Panc1 (cell line): ENCODE measurements at regions not wholly inside any gene's neighbourhood (a gene's known extent, or its start where the extent isn't known, plus 50 kb on each side); places are given as distances from the start of the nearest gene placed in this dataset.

Experiments used
- ATAC-seq: fragments of 200-7000 bp; cut with Tn5 transposase; 2 replicates; pipeline ENCODE4 v1.9.1; 2020; ENCODE audit warnings: mild to moderate bottlenecking, moderate library complexity
- BruUV-seq: library from RNA; stranded (reverse); fragments of 400-500 nt; replicated peaks from 2 replicates; lab custom pipeline; 2021; lab: Mats Ljungman, UMichigan
- CTCF ChIA-PET: fragments of 300-600 bp; sonication (Branson Sonifier 250); formaldehyde crosslinking; loops from one replicate; lab custom pipeline; 2022; ENCODE audit warnings: antibody characterized with exemption; lab: Charles Lee
- POLR2A ChIA-PET: fragments of 300-600 bp; sonication (Branson Sonifier 250); formaldehyde crosslinking; loops from one replicate; lab custom pipeline; 2022; ENCODE audit warnings: antibody characterized with exemption; lab: Charles Lee
- DNase-seq: peaks from one replicate; pipeline ENCODE4 v3.0.0-alpha.2; 2010; ENCODE audit warnings: low read depth, low spot score
- H3K27ac ChIP-seq: 2 replicates; pipeline ENCODE4 v1.5.1; 2011; ENCODE audit warnings: mild to moderate bottlenecking, low read length, inconsistent platforms
- H3K27me3 ChIP-seq: fragments of 200-500 bp; sonication (Bioruptor generic); 2 replicates; pipeline ENCODE4 v1.6.0; 2014; ENCODE audit warnings: low read length, inconsistent platforms; ENCODE audit not compliant: control insufficient read depth, insufficient read depth
- H3K36me3 ChIP-seq: fragments of 200-500 bp; sonication (Bioruptor generic); 2 replicates; pipeline ENCODE4 v1.5.1; 2014; ENCODE audit warnings: inconsistent platforms, mild to moderate bottlenecking, low read length, moderate library complexity; ENCODE audit not compliant: control insufficient read depth, insufficient read depth
- H3K4me1 ChIP-seq: 2 replicates; pipeline ENCODE4 v1.5.1; 2011; ENCODE audit warnings: inconsistent platforms, mild to moderate bottlenecking, low read length, moderate library complexity; ENCODE audit not compliant: control insufficient read depth, insufficient read depth
- H3K4me3 ChIP-seq, 2 experiments: 2 replicates each; pipeline ENCODE4 v1.5.1; 2011 to 2012; ENCODE audit warnings: low read depth in 2 of 2, low read length in 2 of 2, mild to moderate bottlenecking in 2 of 2, inconsistent platforms in 1 of 2, moderate library complexity in 1 of 2
- H3K9me3 ChIP-seq: fragments of 200-500 bp; sonication (Bioruptor generic); 2 replicates; pipeline ENCODE4 v1.5.1; 2014; ENCODE audit warnings: low read depth, mild to moderate bottlenecking, inconsistent platforms, low read length, moderate library complexity; ENCODE audit not compliant: control insufficient read depth, insufficient read depth
- CTCF ChIP-seq: fragments of 450-650 bp; IDR thresholded peaks from 2 replicates; pipeline ENCODE4 v1.5.1; 2017; ENCODE audit warnings: mild to moderate bottlenecking
- POLR2AphosphoS5 ChIP-seq: IDR thresholded peaks from 2 replicates; pipeline ENCODE4 v1.6.1; 2012; ENCODE audit warnings: mild to moderate bottlenecking, low read depth, low read length, moderate library complexity
- REST ChIP-seq, 2 experiments: IDR thresholded peaks; 2 replicates each; pipeline ENCODE4 v1.6.1; 2011 to 2012; ENCODE audit warnings: low read depth in 2 of 2, control low read depth in 1 of 2, low read length in 1 of 2, mild to moderate bottlenecking in 1 of 2, moderate library complexity in 1 of 2; ENCODE audit not compliant: insufficient read depth in 1 of 2
- SIN3A ChIP-seq: IDR thresholded peaks from 2 replicates; pipeline ENCODE4 v1.6.1; 2012; ENCODE audit warnings: low read depth, mild to moderate bottlenecking, low read length, moderate library complexity, borderline replicate concordance; ENCODE audit not compliant: insufficient read depth
- TCF7L2 ChIP-seq: IDR thresholded peaks from 2 replicates; pipeline ENCODE4 v1.6.1; 2011; ENCODE audit warnings: mild to moderate bottlenecking, low read depth, low read length, inconsistent platforms
- in situ Hi-C: cut with HindIII; loops from 2 replicates; pipeline ENCODE4 v1.10.0; 2016; ENCODE audit warnings: low sequenced_read_pairs, low pct_unique_long_range_greater_than_20kb
- intact Hi-C: fragments of 100-400 bp; cut with micrococcal nuclease; formaldehyde crosslinking; loops from one replicate; pipeline ENCODE4 v1.10.0; 2022; ENCODE audit not compliant: unreplicated experiment

- ChIA-PET POLR2A (no interaction called here), CTCF (no interaction called here)
- in situ Hi-C loops: no loop called here
- H3K36me3 ChIP-seq: no peaks in the 10 kb centered on the region
- H3K9me3 ChIP-seq: no peaks in the 10 kb centered on the region
- no peaks in the 10 kb centered on the region for H3K4me1 ChIP-seq
- H3K4me3 ChIP-seq: no peak overlapping the region
- H3K27me3 ChIP-seq: no peaks in the 10 kb centered on the region
- DNase-seq: no peak
- no TSS peak for BruUV-seq
- no peak for TF ChIP-seq TCF7L2
- no peak for TF ChIP-seq SIN3A
- no peak for TF ChIP-seq CTCF
- no peak for TF ChIP-seq POLR2AphosphoS5
- no peak for TF ChIP-seq REST (IDR thresholded peaks at IDR 0.05; ENCODE audit: insufficient read depth in 1 of 2, low read depth in 2 of 2, low read length in 1 of 2)
- no peak for ATAC-seq
- H3K27ac ChIP-seq: no peak overlapping the region
- intact Hi-C loops: no loop called here
Measured at GRCh38 chr12:90229407-90230170, 521.0 kb upstream of the ATP2B1 start.

GRCh38 chr12:90226211-90226610 is 517.6 kb upstream of the ATP2B1 start:
- no peaks in the 10 kb centered on the region for H3K9me3 ChIP-seq
- intact Hi-C loops: no loop called here
- H3K27me3 ChIP-seq: no peaks in the 10 kb centered on the region
- ChIA-PET POLR2A (no interaction called here), CTCF (no interaction called here)
- in situ Hi-C loops: no loop called here
- no peak overlapping the region for H3K4me3 ChIP-seq
- H3K27ac ChIP-seq: no peak overlapping the region
- ATAC-seq (no peak), DNase-seq (no peak)
- no peaks in the 10 kb centered on the region for H3K4me1 ChIP-seq
- BruUV-seq: no TSS peak
- TF ChIP-seq CTCF (no peak), POLR2AphosphoS5 (no peak), SIN3A (no peak), TCF7L2 (no peak), REST (IDR thresholded peaks at IDR 0.05; ENCODE audit: insufficient read depth in 1 of 2, low read depth in 2 of 2, low read length in 1 of 2) (no peak)
- no peaks in the 10 kb centered on the region for H3K36me3 ChIP-seq
